Esophagus squamous epithelium (tissue), 5 donors: ENCODE measurements at regions not wholly inside any gene's neighbourhood (a gene's known extent, or its start where the extent isn't known, plus 50 kb on each side); places are given as distances from the start of the nearest gene placed in this dataset.

ENCODE experiments used
- DNase-seq: peaks from one replicate; lab custom pipeline; 2025; lab: John Stamatoyannopoulos, UW
- H3K27ac ChIP-seq, 4 donors: fragments of 200-600 bp; sonication (generic); one replicate each; pipeline ENCODE4 v1.5.1; 2016 to 2019; ENCODE audit warnings: mild to moderate bottlenecking in 1 of 4
- H3K27me3 ChIP-seq, 4 donors: fragments of 200-600 bp; sonication (generic); 1 replicate in 3 of 4; 2 replicates in 1 of 4; pipeline versions ENCODE4 v1.5.1 to v1.6.0; 2017 to 2021; ENCODE audit warnings: antibody characterized with exemption in 1 of 4
- H3K36me3 ChIP-seq, 3 donors: fragments of 200-600 bp; sonication (generic); one replicate each; pipeline ENCODE4 v1.5.1; 2016 to 2019
- H3K4me1 ChIP-seq, 3 donors: fragments of 200-600 bp; sonication (generic); one replicate each; pipeline ENCODE4 v1.5.1; 2017 to 2019
- H3K4me3 ChIP-seq, 4 donors: fragments of 200-600 bp; sonication (generic); 1 replicate in 3 of 4; 2 replicates in 1 of 4; pipeline ENCODE4 v1.5.1; 2016 to 2019; ENCODE audit warnings: mild to moderate bottlenecking in 2 of 4, moderate library complexity in 1 of 4
- H3K9me3 ChIP-seq, 3 donors: fragments of 200-600 bp; sonication (generic); one replicate each; pipeline ENCODE4 v1.5.1; 2016 to 2019
- CTCF ChIP-seq, 6 experiments: fragments of 450-650 bp in 4 of 6; fragments of 200-600 bp in 2 of 6; sonication (generic) in 2 of 6; IDR thresholded peaks; one replicate each; pipeline ENCODE4 v1.5.1; 2016 to 2019; ENCODE audit warnings: antibody characterized with exemption in 6 of 6, mild to moderate bottlenecking in 4 of 6, moderate library complexity in 4 of 6
- POLR2A ChIP-seq, 4 donors: fragments of 450-650 bp; IDR thresholded peaks; one replicate each; pipeline ENCODE4 v1.6.1; 2017; ENCODE audit warnings: antibody characterized with exemption in 4 of 4, mild to moderate bottlenecking in 4 of 4, moderate library complexity in 3 of 4
- WGBS, 2 donors: methylation state at CpG; one replicate each; pipeline ENCODE4 v1.1.5; 2018; 5-methylcytosine and 5-hydroxymethylcytosine counted together
- intact Hi-C: fragments of 100-400 bp; cut with DNase I; formaldehyde crosslinking; loops from one replicate; pipeline ENCODE4 v1.15.0; 2022
- donor health status: DM: yes; HTN: yes; CAD: no.

GRCh38 chr1:209404577-209404976, 178.9 kb upstream of the CAMK1G start:
- WGBS, 2 donors: 38 to 41% methylated on average over 3 of the region's 3 CpGs
- DNase-seq: no peak
- peak overlapping the region; percentile 49 to 70 (median 68) for H3K27ac ChIP-seq
- intact Hi-C loops: no loop called here
- H3K4me3 ChIP-seq: no peak overlapping the region
- H3K4me1 ChIP-seq: peaks cover 9 to 67% (median 29%) of the 10 kb centered on the region in 3 donors
- H3K9me3 ChIP-seq: no peaks in the 10 kb centered on the region
- no peaks in the 10 kb centered on the region for H3K27me3 ChIP-seq
- H3K36me3 ChIP-seq: no peaks in the 10 kb centered on the region
- TF ChIP-seq CTCF (IDR thresholded peaks at IDR 0.05): no peak

- no peaks in the 10 kb centered on the region for H3K9me3 ChIP-seq
These were observed 178.2 kb upstream of the CAMK1G start for GRCh38 chr1:209405183-209405814.

GRCh38 chr1:209406168-209406567, 177.3 kb upstream of the CAMK1G start:
- intact Hi-C loops: no loop called here
- Histone ChIP-seq H3K4me1 (peaks cover 11 to 70% (median 29%) of the 10 kb centered on the region in 3 donors), H3K4me3 (no peak overlapping the region), H3K9me3 (no peaks in the 10 kb centered on the region), H3K27ac (peak overlapping the region in 1 of 4 donors; percentile 10), H3K27me3 (no peaks in the 10 kb centered on the region), H3K36me3 (no peaks in the 10 kb centered on the region)
- 61 to 65% methylated on average over 3 of the region's 3 CpGs for WGBS, 2 donors
- TF ChIP-seq CTCF (IDR thresholded peaks at IDR 0.05) (no peak), POLR2A (IDR thresholded peaks at IDR 0.05) (no peak)
- no peak for DNase-seq

More at GRCh38 chr1:209405183-209405814, 178.2 kb upstream of the CAMK1G start:
- no peak for TF ChIP-seq POLR2A (IDR thresholded peaks at IDR 0.05)
- TF ChIP-seq CTCF (IDR thresholded peaks at IDR 0.05): no peak
- peak overlapping the region; percentile 49 to 70 (median 68) for H3K27ac ChIP-seq
- WGBS, 2 donors: 16 to 21% methylated on average over 5 of the region's 5 CpGs
- DNase-seq: no peak
- H3K36me3 ChIP-seq: no peaks in the 10 kb centered on the region
- peaks cover 7 to 67% (median 25%) of the 10 kb centered on the region in 3 donors for H3K4me1 ChIP-seq
- H3K27me3 ChIP-seq: no peaks in the 10 kb centered on the region
- intact Hi-C loops: no loop called here
- H3K4me3 ChIP-seq: no peak overlapping the region

GRCh38 chr1:209406595-209406994, 176.9 kb upstream of the CAMK1G start:
- Histone ChIP-seq H3K36me3 (no peaks in the 10 kb centered on the region), H3K4me3 (no peak overlapping the region), H3K9me3 (no peaks in the 10 kb centered on the region), H3K27ac (peak overlapping the region in 1 of 4 donors; percentile 10), H3K4me1 (peaks cover 11 to 75% (median 29%) of the 10 kb centered on the region in 3 donors), H3K27me3 (no peaks in the 10 kb centered on the region)
- DNase-seq: no peak
- intact Hi-C loops: no loop called here
- TF ChIP-seq CTCF (IDR thresholded peaks at IDR 0.05) (no peak), POLR2A (IDR thresholded peaks at IDR 0.05) (no peak)
- WGBS, 2 donors: 44 to 59% methylated on average over 2 of the region's 2 CpGs

- no peaks in the 10 kb centered on the region for H3K36me3 ChIP-seq
- peak overlapping the region; percentile 68 to 91 (median 84) for H3K27ac ChIP-seq
- 34 to 58% methylated on average over 2 of the region's 2 CpGs for WGBS, 2 donors
- TF ChIP-seq CTCF (IDR thresholded peaks at IDR 0.05): no peak
- peaks cover 22 to 78% (median 36%) of the 10 kb centered on the region in 3 donors for H3K4me1 ChIP-seq
- no peak overlapping the region for H3K4me3 ChIP-seq
- no peaks in the 10 kb centered on the region for H3K9me3 ChIP-seq
- no peak for DNase-seq
- intact Hi-C loops: no loop called here
- H3K27me3 ChIP-seq: no peaks in the 10 kb centered on the region
These were observed 173.7 kb upstream of the CAMK1G start for GRCh38 chr1:209409780-209410179.
